ENCODE measurements at regions not wholly inside any gene's neighbourhood (a gene's known extent, or its start where the extent isn't known, plus 50 kb on each side); places are given as distances from the start of the nearest gene placed in this dataset.

DNA sequence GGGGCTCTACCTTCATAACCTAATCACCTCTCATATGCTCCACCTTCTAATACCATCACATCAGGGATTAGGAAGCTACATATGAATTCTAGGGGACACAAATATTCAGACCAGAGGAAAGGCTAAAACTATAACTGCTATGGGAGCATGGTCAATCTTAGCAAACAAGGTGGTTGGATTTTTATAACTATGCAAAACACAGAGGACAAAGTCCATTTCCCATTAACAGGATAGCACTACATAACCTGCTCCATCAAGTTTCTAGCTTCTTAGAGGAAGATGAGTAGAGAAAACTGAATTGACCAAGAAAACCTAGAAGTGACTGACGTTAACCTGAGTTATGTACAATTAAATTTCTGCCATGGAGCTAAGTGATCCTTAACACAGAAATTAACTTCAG lies 398.6 kb downstream of the TBL1XR1 start (continued):
- no peak for TF ChIP-seq ZNF532 (CRISPR knock-in tag; IDR thresholded peaks at IDR 0.05; ENCODE audit: borderline replicate concordance)

DNA sequence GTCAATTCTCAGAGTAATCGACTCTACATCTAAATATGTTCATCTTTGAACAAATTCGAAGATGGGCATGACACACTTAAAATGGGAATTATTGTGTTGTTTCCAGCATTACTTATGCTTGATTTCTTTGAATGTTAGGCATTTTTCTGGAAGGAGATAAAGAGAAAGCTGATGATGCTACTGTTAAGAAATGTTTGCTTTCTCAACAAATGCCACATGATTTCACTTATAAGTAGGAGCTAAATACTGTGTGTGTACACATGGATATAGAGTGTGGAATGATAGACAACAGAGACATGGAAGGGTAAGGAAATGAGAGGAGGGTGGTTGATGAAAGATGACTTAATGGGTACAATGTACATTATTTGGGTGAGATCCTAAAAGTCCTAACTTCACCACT lies 400.9 kb downstream of the TBL1XR1 start:
- TF ChIP-seq ZNF219 (CRISPR knock-in tag; IDR thresholded peaks at IDR 0.05; ENCODE audit: borderline replicate concordance) (no peak), PRDM15 (CRISPR knock-in tag; IDR thresholded peaks at IDR 0.05) (no peak), NR2C2 (CRISPR knock-in tag; IDR thresholded peaks at IDR 0.05) (no peak), CREB1 (CRISPR knock-in tag; IDR thresholded peaks at IDR 0.05) (no peak), ESRRA (CRISPR knock-in tag; IDR thresholded peaks at IDR 0.05; ENCODE audit: borderline replicate concordance) (no peak), ZNF423 (CRISPR knock-in tag; IDR thresholded peaks at IDR 0.05) (no peak), RORB (CRISPR knock-in tag; IDR thresholded peaks at IDR 0.05) (no peak), NFATC4 (CRISPR knock-in tag; IDR thresholded peaks at IDR 0.05) (no peak), CBFB (CRISPR knock-in tag; IDR thresholded peaks at IDR 0.05; ENCODE audit: low read depth) (no peak), RELA (CRISPR knock-in tag; IDR thresholded peaks at IDR 0.05; ENCODE audit: borderline replicate concordance) (no peak), STAT6 (CRISPR knock-in tag; conservative IDR thresholded peaks at IDR 0.05; ENCODE audit: low read depth) (no peak), ZNF532 (CRISPR knock-in tag; IDR thresholded peaks at IDR 0.05; ENCODE audit: borderline replicate concordance) (no peak), OVOL2 (CRISPR knock-in tag; IDR thresholded peaks at IDR 0.05; ENCODE audit: borderline replicate concordance) (no peak), SOX15 (CRISPR knock-in tag; IDR thresholded peaks at IDR 0.05) (no peak)
- TF ChIP-seq, protein P1, sequence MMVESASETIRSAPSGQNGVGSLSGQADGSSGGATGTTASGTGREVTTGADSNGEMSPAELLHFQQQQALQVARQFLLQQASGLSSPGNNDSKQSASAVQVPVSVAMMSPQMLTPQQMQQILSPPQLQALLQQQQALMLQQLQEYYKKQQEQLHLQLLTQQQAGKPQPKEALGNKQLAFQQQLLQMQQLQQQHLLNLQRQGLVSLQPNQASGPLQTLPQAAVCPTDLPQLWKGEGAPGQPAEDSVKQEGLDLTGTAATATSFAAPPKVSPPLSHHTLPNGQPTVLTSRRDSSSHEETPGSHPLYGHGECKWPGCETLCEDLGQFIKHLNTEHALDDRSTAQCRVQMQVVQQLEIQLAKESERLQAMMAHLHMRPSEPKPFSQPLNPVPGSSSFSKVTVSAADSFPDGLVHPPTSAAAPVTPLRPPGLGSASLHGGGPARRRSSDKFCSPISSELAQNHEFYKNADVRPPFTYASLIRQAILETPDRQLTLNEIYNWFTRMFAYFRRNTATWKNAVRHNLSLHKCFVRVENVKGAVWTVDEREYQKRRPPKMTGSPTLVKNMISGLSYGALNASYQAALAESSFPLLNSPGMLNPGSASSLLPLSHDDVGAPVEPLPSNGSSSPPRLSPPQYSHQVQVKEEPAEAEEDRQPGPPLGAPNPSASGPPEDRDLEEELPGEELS (CRISPR knock-in tag; IDR thresholded peaks at IDR 0.05), result no peak
- TF ChIP-seq, protein P2, sequence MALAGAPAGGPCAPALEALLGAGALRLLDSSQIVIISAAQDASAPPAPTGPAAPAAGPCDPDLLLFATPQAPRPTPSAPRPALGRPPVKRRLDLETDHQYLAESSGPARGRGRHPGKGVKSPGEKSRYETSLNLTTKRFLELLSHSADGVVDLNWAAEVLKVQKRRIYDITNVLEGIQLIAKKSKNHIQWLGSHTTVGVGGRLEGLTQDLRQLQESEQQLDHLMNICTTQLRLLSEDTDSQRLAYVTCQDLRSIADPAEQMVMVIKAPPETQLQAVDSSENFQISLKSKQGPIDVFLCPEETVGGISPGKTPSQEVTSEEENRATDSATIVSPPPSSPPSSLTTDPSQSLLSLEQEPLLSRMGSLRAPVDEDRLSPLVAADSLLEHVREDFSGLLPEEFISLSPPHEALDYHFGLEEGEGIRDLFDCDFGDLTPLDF (CRISPR knock-in tag; IDR thresholded peaks at IDR 0.05), result no peak
- no peak for DNase-seq (ENCODE audit: low spot score)
- Mint-ChIP-seq H3K4me1 (peaks cover 46% of the 10 kb centered on the region), H3K4me3 (no peak overlapping the region), H3K27ac (no peak overlapping the region), H3K27me3 (ENCODE audit: low read depth) (no peaks in the 10 kb centered on the region), H3K36me3 (no peaks in the 10 kb centered on the region; the same call in 1 of the 2 replicates), H3K9me3 (peaks cover 3% of the 10 kb centered on the region; the same call in 1 of the 2 replicates)
- POLR2A ChIA-PET, result no interaction called here
- CTCF ChIA-PET, result interaction anchor here (1.2 kb wide), 1 partner anchor 18 kb away, joined by 4 read pairs; no protein-coding TSS in a partner anchor
- no peak for ATAC-seq

Data from WTC11 (cell line).